Smooth muscle cell (in vitro differentiated cells): ENCODE measurements at regions not wholly inside any gene's neighbourhood (a gene's known extent, or its start where the extent isn't known, plus 50 kb on each side); places are given as distances from the start of the nearest gene placed in this dataset.

Experiments used
- DNase-seq: peaks from one replicate; lab custom pipeline; 2025; ENCODE audit not compliant: unreplicated experiment; lab: John Stamatoyannopoulos, UW
- H2AFZ ChIP-seq: fragments of 200-600 bp; sonication (generic); 2 replicates; pipeline ENCODE4 v1.6.0; 2016; ENCODE audit warnings: antibody characterized with exemption, low read depth, mild to moderate bottlenecking
- H3F3A ChIP-seq: fragments of 200-600 bp; sonication (generic); 2 replicates; pipeline ENCODE4 v1.6.0; 2017; ENCODE audit warnings: antibody characterized with exemption, low read depth
- H3K27ac ChIP-seq: fragments of 200-600 bp; sonication (generic); 2 replicates; pipeline ENCODE4 v1.5.1; 2016; ENCODE audit warnings: low read depth, mild to moderate bottlenecking
- H3K27me3 ChIP-seq: fragments of 200-600 bp; sonication (generic); 2 replicates; pipeline ENCODE4 v1.6.1; 2016; ENCODE audit warnings: low read depth, mild to moderate bottlenecking
- H3K36me3 ChIP-seq: fragments of 200-600 bp; sonication (generic); 2 replicates; pipeline ENCODE4 v1.5.1; 2016; ENCODE audit warnings: low read depth
- H3K4me1 ChIP-seq: fragments of 200-600 bp; sonication (generic); 2 replicates; pipeline ENCODE4 v1.5.1; 2016; ENCODE audit warnings: low read depth
- H3K4me2 ChIP-seq: fragments of 200-600 bp; sonication (generic); 2 replicates; pipeline ENCODE4 v1.6.0; 2016; ENCODE audit warnings: mild to moderate bottlenecking
- H3K4me3 ChIP-seq: fragments of 200-600 bp; sonication (generic); 2 replicates; pipeline ENCODE4 v1.5.1; 2016; ENCODE audit warnings: mild to moderate bottlenecking
- H3K79me2 ChIP-seq: fragments of 200-600 bp; sonication (generic); 2 replicates; pipeline ENCODE4 v1.6.0; 2016; ENCODE audit warnings: low read depth, mild to moderate bottlenecking
- H3K9ac ChIP-seq: fragments of 200-600 bp; sonication (generic); 2 replicates; pipeline ENCODE4 v1.6.0; 2016; ENCODE audit warnings: low read depth
- H3K9me3 ChIP-seq: fragments of 200-600 bp; sonication (generic); replicated peaks from 2 replicates; pipeline ENCODE4 v1.5.1; 2016; ENCODE audit warnings: low read depth
- H4K20me1 ChIP-seq: fragments of 200-600 bp; sonication (generic); 2 replicates; pipeline ENCODE4 v1.6.0; 2016; ENCODE audit warnings: low read depth
- CTCF ChIP-seq: fragments of 200-600 bp; sonication (generic); IDR thresholded peaks from 2 replicates; pipeline ENCODE4 v1.5.1; 2017; ENCODE audit warnings: borderline replicate concordance, mild to moderate bottlenecking, antibody characterized with exemption; ENCODE audit not compliant: insufficient read depth, poor library complexity, severe bottlenecking
- WGBS: methylation state at CpG from one replicate; pipeline ENCODE4 v1.1.7; 2016; ENCODE audit warnings: low lambda C conversion rate; 5-methylcytosine and 5-hydroxymethylcytosine counted together

DNA sequence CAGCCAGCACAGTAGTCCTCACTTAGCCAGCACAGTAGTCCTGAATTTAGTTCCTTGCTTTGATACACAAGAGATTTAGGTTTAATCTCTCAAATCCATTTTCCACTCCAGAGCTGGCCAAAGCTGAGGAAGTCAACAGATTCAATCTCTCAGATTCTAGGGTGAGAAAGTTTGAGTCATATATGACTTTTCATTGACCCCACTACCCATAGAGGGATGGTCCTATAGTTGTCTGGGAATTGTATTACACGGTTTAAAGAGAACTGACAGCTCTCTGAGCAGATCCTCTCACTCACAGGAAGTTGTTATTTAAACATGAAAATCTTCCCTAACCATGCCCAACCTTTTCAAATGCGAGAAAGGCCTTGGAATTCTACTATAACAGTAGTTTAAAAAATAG, 641.8 kb upstream of the SEMA3D start:
- TF ChIP-seq CTCF: no peak

DNA sequence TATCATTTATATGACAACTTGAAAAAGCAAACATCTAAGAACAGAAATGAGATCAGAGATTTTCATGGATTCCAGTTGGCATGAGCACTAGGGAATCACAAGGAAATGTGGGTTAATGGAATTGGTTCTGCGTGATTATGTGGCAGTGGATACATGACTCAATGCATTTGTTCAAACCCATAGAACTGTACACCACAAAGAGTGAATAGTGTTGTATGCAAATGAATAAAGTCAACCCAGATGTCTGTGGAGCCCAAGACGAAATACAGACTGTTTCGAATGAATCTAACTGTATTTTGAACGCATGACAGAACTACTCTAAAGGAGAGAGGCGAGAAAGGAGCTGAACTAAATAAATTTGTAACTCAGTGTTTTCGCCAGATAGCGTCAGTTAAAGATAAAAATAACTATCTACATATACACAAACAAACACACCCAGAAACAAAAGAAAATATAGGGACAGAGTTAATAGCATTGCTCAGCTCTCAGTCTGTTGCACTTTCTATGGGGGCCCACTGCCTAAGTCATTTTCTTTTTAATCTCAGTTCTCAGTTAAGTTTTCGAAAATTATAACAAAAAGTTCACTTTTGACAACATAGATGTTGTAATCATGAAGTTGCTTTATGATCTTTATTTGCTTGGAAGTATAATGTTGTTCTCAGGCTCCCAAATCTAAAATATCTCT, 636.7 kb upstream of the SEMA3D start:
- Histone ChIP-seq H3K36me3 (no peaks in the 10 kb centered on the region), H3K9me3 (no peaks in the 10 kb centered on the region), H3K4me2 (no peak overlapping the region), H3K4me3 (no peak overlapping the region), H3K9ac (no peak overlapping the region), H3F3A (no peaks in the 10 kb centered on the region), H4K20me1 (no peaks in the 10 kb centered on the region), H3K4me1 (no peaks in the 10 kb centered on the region), H3K27ac (no peak overlapping the region), H3K27me3 (no peaks in the 10 kb centered on the region), H2AFZ (no peak overlapping the region), H3K79me2 (no peaks in the 10 kb centered on the region)
- TF ChIP-seq CTCF: no peak
- DNase-seq: no peak
- WGBS: 83% methylated on average over 8 of the region's 8 CpGs

More for the DNA sequence above, 641.8 kb upstream of the SEMA3D start:
- Histone ChIP-seq H2AFZ (peak overlapping the region; percentile 15), H3K27me3 (no peaks in the 10 kb centered on the region), H3F3A (no peaks in the 10 kb centered on the region), H3K4me1 (no peaks in the 10 kb centered on the region), H3K79me2 (no peaks in the 10 kb centered on the region), H3K36me3 (no peaks in the 10 kb centered on the region), H3K27ac (no peak overlapping the region), H4K20me1 (no peaks in the 10 kb centered on the region), H3K9me3 (no peaks in the 10 kb centered on the region), H3K4me3 (no peak overlapping the region), H3K4me2 (peak overlapping the region; percentile 25), H3K9ac (no peak overlapping the region)
- 23% methylated on average over 2 of the region's 2 CpGs for WGBS
- no peak for DNase-seq

- 91% methylated on average over 4 of the region's 4 CpGs for WGBS
- DNase-seq: no peak
These were observed 635.1 kb upstream of the SEMA3D start for GRCh38 chr7:85821926-85822325.

More at GRCh38 chr7:85821926-85822325, 635.1 kb upstream of the SEMA3D start:
- Histone ChIP-seq H3K36me3 (no peaks in the 10 kb centered on the region), H4K20me1 (no peaks in the 10 kb centered on the region), H3K4me1 (no peaks in the 10 kb centered on the region), H3K9ac (no peak overlapping the region), H2AFZ (no peak overlapping the region), H3K9me3 (no peaks in the 10 kb centered on the region), H3K27ac (no peak overlapping the region), H3F3A (no peaks in the 10 kb centered on the region), H3K4me3 (no peak overlapping the region), H3K27me3 (no peaks in the 10 kb centered on the region), H3K4me2 (no peak overlapping the region), H3K79me2 (no peaks in the 10 kb centered on the region)
- TF ChIP-seq CTCF: no peak
